HEK293 (cell line): ENCODE measurements at regions not wholly inside any gene's neighbourhood (a gene's known extent, or its start where the extent isn't known, plus 50 kb on each side); places are given as distances from the start of the nearest gene placed in this dataset.

Experiments
- CTCF ChIA-PET: fragments of 350-600 bp; formaldehyde crosslinking; extraction: SDS; loops from one replicate; lab custom pipeline; 2021; ENCODE audit warnings: antibody characterized with exemption; lab: Yijun Ruan, JAX
- POLR2A ChIA-PET: fragments of 300-600 bp; formaldehyde crosslinking; extraction: SDS; loops from one replicate; lab custom pipeline; 2020; ENCODE audit warnings: antibody characterized with exemption, inconsistent platforms; lab: Yijun Ruan, JAX
- H3K27ac ChIP-seq: fragments of 200-500 bp; sonication (Bioruptor generic); 2 replicates; pipeline ENCODE4 v1.5.1; 2014; ENCODE audit warnings: low read depth, low read length, control low read depth, inconsistent platforms; ENCODE audit errors: extremely low read depth
- H3K36me3 ChIP-seq, 2 experiments: fragments of 200-500 bp in 1 of 2; sonication (Bioruptor generic) in 1 of 2; 1 replicate in 1 of 2; 2 replicates in 1 of 2; pipeline ENCODE4 v1.5.1; 2014 to 2017; ENCODE audit warnings: inconsistent platforms in 2 of 2, low read length in 2 of 2; ENCODE audit not compliant: control insufficient read depth in 2 of 2, insufficient read depth in 1 of 2
- H3K4me1 ChIP-seq: fragments of 200-500 bp; sonication (Bioruptor generic); 2 replicates; pipeline ENCODE4 v1.5.1; 2014; ENCODE audit warnings: mild to moderate bottlenecking, low read length, inconsistent platforms; ENCODE audit not compliant: control insufficient read depth, insufficient read depth
- H3K4me3 ChIP-seq: 2 replicates; pipeline ENCODE4 v1.5.1; 2011; ENCODE audit warnings: low read depth, mild to moderate bottlenecking, control low read depth, low read length, moderate library complexity
- H3K9me3 ChIP-seq: fragments of 200-500 bp; sonication (Bioruptor generic); 2 replicates; pipeline ENCODE4 v1.5.1; 2014; ENCODE audit warnings: low read depth, low read length, inconsistent platforms; ENCODE audit not compliant: control insufficient read depth, insufficient read depth
- IKZF3 ChIP-seq: fragments of 450-650 bp; IDR thresholded peaks from 2 replicates; pipeline ENCODE4 v1.5.0; 2018; ENCODE audit warnings: missing biosample characterization, mild to moderate bottlenecking, missing genetic modification characterization, moderate library complexity
- KLF1 ChIP-seq: fragments of 450-650 bp; formaldehyde crosslinking; IDR thresholded peaks from 2 replicates; pipeline ENCODE4 v1.5.1; 2016; ENCODE audit warnings: missing biosample characterization, missing genetic modification characterization
- KLF16 ChIP-seq: fragments of 450-650 bp; formaldehyde crosslinking; IDR thresholded peaks from 2 replicates; pipeline ENCODE4 v1.5.1; 2017; ENCODE audit warnings: missing biosample characterization, missing genetic modification characterization
- KLF9 ChIP-seq: fragments of 450-650 bp; formaldehyde crosslinking; IDR thresholded peaks from 2 replicates; pipeline ENCODE4 v1.5.1; 2016; ENCODE audit warnings: missing biosample characterization, missing genetic modification characterization, low read depth
- SP2 ChIP-seq: fragments of 450-650 bp; formaldehyde crosslinking; IDR thresholded peaks from 2 replicates; pipeline ENCODE4 v1.5.1; 2016; ENCODE audit warnings: missing biosample characterization, missing genetic modification characterization
- SP3 ChIP-seq: fragments of 450-650 bp; formaldehyde crosslinking; IDR thresholded peaks from 2 replicates; pipeline ENCODE4 v1.5.1; 2016; ENCODE audit warnings: missing biosample characterization, missing genetic modification characterization
- ZBTB20 ChIP-seq: fragments of 450-650 bp; formaldehyde crosslinking; IDR thresholded peaks from 2 replicates; pipeline ENCODE4 v1.5.1; 2016; ENCODE audit warnings: missing biosample characterization, missing genetic modification characterization
- ZBTB21 ChIP-seq: fragments of 450-650 bp; formaldehyde crosslinking; IDR thresholded peaks from 2 replicates; pipeline ENCODE4 v1.5.1; 2017; ENCODE audit warnings: missing biosample characterization, missing genetic modification characterization
- ZNF169 ChIP-seq: fragments of 450-650 bp; formaldehyde crosslinking; IDR thresholded peaks from 2 replicates; pipeline ENCODE4 v1.5.1; 2016; ENCODE audit warnings: missing biosample characterization, missing genetic modification characterization
- ZNF174 ChIP-seq: fragments of 450-650 bp; formaldehyde crosslinking; IDR thresholded peaks from 2 replicates; pipeline ENCODE4 v1.5.0; 2017; ENCODE audit warnings: missing biosample characterization, mild to moderate bottlenecking, missing genetic modification characterization
- ZNF175 ChIP-seq: fragments of 450-650 bp; formaldehyde crosslinking; IDR thresholded peaks from 2 replicates; pipeline ENCODE4 v1.5.1; 2016; ENCODE audit warnings: missing biosample characterization, missing genetic modification characterization
- ZNF26 ChIP-seq: fragments of 450-650 bp; formaldehyde crosslinking; IDR thresholded peaks from 2 replicates; pipeline ENCODE4 v1.5.1; 2016; ENCODE audit warnings: missing biosample characterization, missing genetic modification characterization
- ZNF280D ChIP-seq: fragments of 450-650 bp; formaldehyde crosslinking; IDR thresholded peaks from 2 replicates; pipeline ENCODE4 v1.5.1; 2016; ENCODE audit warnings: missing biosample characterization, missing genetic modification characterization
- ZNF37A ChIP-seq: fragments of 450-650 bp; IDR thresholded peaks from 2 replicates; pipeline ENCODE4 v1.5.1; 2018; ENCODE audit warnings: missing biosample characterization, missing genetic modification characterization
- ZNF449 ChIP-seq: fragments of 450-650 bp; formaldehyde crosslinking; IDR thresholded peaks from 2 replicates; pipeline ENCODE4 v1.5.1; 2017; ENCODE audit warnings: missing biosample characterization, mild to moderate bottlenecking, missing genetic modification characterization, moderate library complexity
- ZNF555 ChIP-seq: fragments of 450-650 bp; formaldehyde crosslinking; conservative IDR thresholded peaks from 2 replicates; pipeline ENCODE4 v1.5.1; 2017; ENCODE audit warnings: missing biosample characterization, mild to moderate bottlenecking, missing genetic modification characterization, inconsistent platforms
- ZNF571 ChIP-seq: fragments of 450-650 bp; formaldehyde crosslinking; IDR thresholded peaks from 2 replicates; pipeline ENCODE4 v1.5.0; 2017; ENCODE audit warnings: missing biosample characterization, missing genetic modification characterization
- ZNF596 ChIP-seq: fragments of 450-650 bp; IDR thresholded peaks from 2 replicates; pipeline ENCODE4 v1.5.0; 2018; ENCODE audit warnings: missing biosample characterization, mild to moderate bottlenecking, missing genetic modification characterization, moderate library complexity
- ZNF660 ChIP-seq: fragments of 450-650 bp; IDR thresholded peaks from 2 replicates; pipeline ENCODE4 v1.5.1; 2018; ENCODE audit warnings: missing biosample characterization, mild to moderate bottlenecking, missing genetic modification characterization
- ZNF664 ChIP-seq: fragments of 450-650 bp; formaldehyde crosslinking; IDR thresholded peaks from 2 replicates; pipeline ENCODE4 v1.5.1; 2016; ENCODE audit warnings: missing biosample characterization, missing genetic modification characterization
- ZNF843 ChIP-seq: fragments of 450-650 bp; formaldehyde crosslinking; IDR thresholded peaks from 2 replicates; pipeline ENCODE4 v1.5.1; 2016; ENCODE audit warnings: missing biosample characterization, missing genetic modification characterization

GRCh38 chr20:54278262-54278661 lies 70.4 kb downstream of the PFDN4 start (continued):
- TF ChIP-seq ZNF664 (no peak), ZNF555 (tag by site-specific recombination) (no peak), ZNF660 (tag by site-specific recombination) (no peak), SP2 (no peak), ZNF175 (tag by site-specific recombination) (no peak), ZBTB20 (tag by site-specific recombination) (no peak), ZNF571 (no peak)

GRCh38 chr20:54282625-54283024 lies 74.7 kb downstream of the PFDN4 start:
- CTCF ChIA-PET: interaction anchor here (0.6 to 1.2 kb wide), 2 partner anchors 9 to 365 kb away, joined by 3 read pairs; no protein-coding TSS in a partner anchor

GRCh38 chr20:54283253-54283652 lies 75.4 kb downstream of the PFDN4 start:
- Histone ChIP-seq H3K27ac (no peak overlapping the region), H3K9me3 (no peaks in the 10 kb centered on the region), H3K4me3 (no peak overlapping the region), H3K36me3 (no peaks in the 10 kb centered on the region), H3K4me1 (no peaks in the 10 kb centered on the region)
- no peak for TF ChIP-seq ZNF280D (tag by site-specific recombination)
- no peak for TF ChIP-seq KLF9 (tag by site-specific recombination)
- no peak for TF ChIP-seq IKZF3 (tag by site-specific recombination)
- no peak for TF ChIP-seq ZBTB21
- TF ChIP-seq ZNF843 (tag by site-specific recombination): no peak
- TF ChIP-seq ZNF174: no peak
- no peak for TF ChIP-seq KLF1 (tag by site-specific recombination)
- POLR2A ChIA-PET: no interaction called here
- CTCF ChIA-PET: interaction anchor here (0.6 kb wide), 2 partner anchors 79 to 364 kb away, joined by 3 read pairs; no protein-coding TSS in a partner anchor

More at GRCh38 chr20:54282625-54283024, 74.7 kb downstream of the PFDN4 start:
- no peak overlapping the region for H3K27ac ChIP-seq
- no peaks in the 10 kb centered on the region for H3K4me1 ChIP-seq
- no peaks in the 10 kb centered on the region for H3K36me3 ChIP-seq
- TF ChIP-seq ZNF26 (tag by site-specific recombination) (no peak), ZNF37A (no peak), KLF16 (tag by site-specific recombination) (no peak), SP3 (tag by site-specific recombination) (no peak), ZNF169 (no peak), ZNF449 (tag by site-specific recombination) (no peak), ZNF596 (tag by site-specific recombination) (no peak)
- TF ChIP-seq, all 188 proteins: peak for 0
- POLR2A ChIA-PET: no interaction called here
- H3K9me3 ChIP-seq: no peaks in the 10 kb centered on the region
- H3K4me3 ChIP-seq: no peak overlapping the region
